ENCODE measurements at regions not wholly inside any gene's neighbourhood (a gene's known extent, or its start where the extent isn't known, plus 50 kb on each side); places are given as distances from the start of the nearest gene placed in this dataset.

DNA sequence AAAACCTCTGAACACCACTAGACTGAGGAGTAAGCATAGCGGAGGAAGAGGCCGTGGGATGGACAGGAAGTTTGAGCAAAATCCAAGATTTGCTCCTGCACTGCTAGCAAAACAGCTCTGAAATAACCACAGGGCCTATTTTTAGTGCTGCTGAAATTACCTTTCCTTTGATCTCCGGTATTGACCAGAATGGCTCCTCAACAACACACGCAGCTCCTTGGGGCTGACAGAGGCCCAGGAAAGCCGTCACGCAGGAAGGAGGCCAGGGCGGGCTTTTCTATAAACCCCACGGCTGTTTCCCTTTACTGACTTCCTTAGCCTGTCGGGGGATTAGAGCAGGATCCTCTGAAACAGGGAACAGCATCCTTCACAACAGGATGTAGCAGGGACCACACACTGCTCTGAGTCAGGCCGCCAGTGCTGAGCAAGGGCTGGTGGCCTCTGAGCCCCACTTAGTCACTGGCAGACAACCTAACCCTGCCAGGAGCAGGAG, 80.8 kb upstream of the LCLAT1 start:
- Histone ChIP-seq H3K4me2 (ENCODE audit: low read length) (no peak overlapping the region), H3K4me3 (ENCODE audit: low read length) (no peak overlapping the region), H3K4me1 (ENCODE audit: low read length) (peaks cover 5% of the 10 kb centered on the region), H3K27me3 (ENCODE audit: low read depth, low read length) (peaks cover 38% of the 10 kb centered on the region), H3K36me3 (replicated peaks; ENCODE audit: low read depth, low read length) (no peaks in the 10 kb centered on the region), H3K27ac (ENCODE audit: low read length) (no peak overlapping the region), H3K9ac (ENCODE audit: low read length) (no peak overlapping the region), H4K20me1 (ENCODE audit: insufficient read depth, low read length) (no peaks in the 10 kb centered on the region), H3K79me2 (ENCODE audit: low read length) (no peaks in the 10 kb centered on the region), H2AFZ (ENCODE audit: low read depth, low read length) (no peak overlapping the region), H3K9me3 (ENCODE audit: insufficient read depth, low read length) (no peaks in the 10 kb centered on the region)
- TF ChIP-seq, protein P1, sequence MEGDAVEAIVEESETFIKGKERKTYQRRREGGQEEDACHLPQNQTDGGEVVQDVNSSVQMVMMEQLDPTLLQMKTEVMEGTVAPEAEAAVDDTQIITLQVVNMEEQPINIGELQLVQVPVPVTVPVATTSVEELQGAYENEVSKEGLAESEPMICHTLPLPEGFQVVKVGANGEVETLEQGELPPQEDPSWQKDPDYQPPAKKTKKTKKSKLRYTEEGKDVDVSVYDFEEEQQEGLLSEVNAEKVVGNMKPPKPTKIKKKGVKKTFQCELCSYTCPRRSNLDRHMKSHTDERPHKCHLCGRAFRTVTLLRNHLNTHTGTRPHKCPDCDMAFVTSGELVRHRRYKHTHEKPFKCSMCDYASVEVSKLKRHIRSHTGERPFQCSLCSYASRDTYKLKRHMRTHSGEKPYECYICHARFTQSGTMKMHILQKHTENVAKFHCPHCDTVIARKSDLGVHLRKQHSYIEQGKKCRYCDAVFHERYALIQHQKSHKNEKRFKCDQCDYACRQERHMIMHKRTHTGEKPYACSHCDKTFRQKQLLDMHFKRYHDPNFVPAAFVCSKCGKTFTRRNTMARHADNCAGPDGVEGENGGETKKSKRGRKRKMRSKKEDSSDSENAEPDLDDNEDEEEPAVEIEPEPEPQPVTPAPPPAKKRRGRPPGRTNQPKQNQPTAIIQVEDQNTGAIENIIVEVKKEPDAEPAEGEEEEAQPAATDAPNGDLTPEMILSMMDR (IDR thresholded peaks at IDR 0.05; ENCODE audit: low read depth, low read length) = no peak
- TF ChIP-seq EZH2phosphoT487 (IDR thresholded peaks at IDR 0.05; ENCODE audit: low read depth) = no peak

DNA sequence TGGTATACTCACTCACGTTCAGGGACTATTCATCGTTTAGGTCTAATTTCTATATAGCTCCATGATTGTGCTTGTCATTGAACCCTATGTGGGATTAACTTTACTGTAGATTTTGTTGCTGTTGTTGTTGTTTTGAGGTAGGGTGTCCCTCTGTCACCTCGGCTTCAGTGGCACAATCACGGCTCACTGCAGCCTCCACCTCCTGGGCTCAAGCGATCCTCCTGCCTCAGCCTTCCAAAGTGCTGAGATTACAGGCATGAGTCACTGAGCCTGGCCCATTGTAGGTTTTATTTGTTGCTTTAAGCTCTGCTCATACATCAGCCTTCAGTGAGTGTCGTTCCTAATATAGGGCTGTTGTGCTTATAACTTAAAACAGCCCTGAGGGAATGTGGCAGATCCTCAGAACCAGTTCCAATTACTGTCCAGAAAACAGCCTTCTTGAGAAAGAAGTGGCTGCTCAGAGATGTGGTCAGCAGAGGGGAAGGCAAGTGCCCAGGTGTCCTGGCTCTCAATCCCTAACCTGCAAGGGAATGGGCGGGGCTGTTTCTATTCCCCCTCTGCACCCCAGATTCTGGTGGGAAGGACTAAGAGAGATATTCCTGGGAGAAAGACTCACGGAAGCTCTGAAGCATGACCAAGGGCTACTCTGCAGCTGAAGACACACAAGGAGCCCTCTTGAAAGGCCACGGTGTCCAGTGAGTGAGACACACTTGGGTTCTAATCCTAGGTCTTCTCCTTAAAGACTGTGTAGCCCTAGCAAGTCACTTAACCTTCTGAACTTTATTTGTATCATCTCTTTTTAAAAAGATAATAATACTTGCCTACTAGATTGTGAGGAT, 79.6 kb upstream of the LCLAT1 start:
- no peak overlapping the region for H3K4me3 ChIP-seq (ENCODE audit: low read length)
- peaks cover 13% of the 10 kb centered on the region for H3K4me1 ChIP-seq (ENCODE audit: low read length)
- peaks cover 29% of the 10 kb centered on the region for H3K27me3 ChIP-seq (ENCODE audit: low read depth, low read length)
- no peak overlapping the region for H2AFZ ChIP-seq (ENCODE audit: low read depth, low read length)
- H3K9me3 ChIP-seq (ENCODE audit: insufficient read depth, low read length) = no peaks in the 10 kb centered on the region
- no peak for TF ChIP-seq EZH2phosphoT487 (IDR thresholded peaks at IDR 0.05; ENCODE audit: low read depth)
- TF ChIP-seq, protein P1 (IDR thresholded peaks at IDR 0.05; ENCODE audit: low read depth, low read length) = no peak
- H3K36me3 ChIP-seq (replicated peaks; ENCODE audit: low read depth, low read length) = no peaks in the 10 kb centered on the region
- H3K4me2 ChIP-seq (ENCODE audit: low read length) = no peak overlapping the region
- no peak overlapping the region for H3K9ac ChIP-seq (ENCODE audit: low read length)
- no peaks in the 10 kb centered on the region for H3K79me2 ChIP-seq (ENCODE audit: low read length)
- no peaks in the 10 kb centered on the region for H4K20me1 ChIP-seq (ENCODE audit: insufficient read depth, low read length)
- H3K27ac ChIP-seq (ENCODE audit: low read length) = no peak overlapping the region

DNA sequence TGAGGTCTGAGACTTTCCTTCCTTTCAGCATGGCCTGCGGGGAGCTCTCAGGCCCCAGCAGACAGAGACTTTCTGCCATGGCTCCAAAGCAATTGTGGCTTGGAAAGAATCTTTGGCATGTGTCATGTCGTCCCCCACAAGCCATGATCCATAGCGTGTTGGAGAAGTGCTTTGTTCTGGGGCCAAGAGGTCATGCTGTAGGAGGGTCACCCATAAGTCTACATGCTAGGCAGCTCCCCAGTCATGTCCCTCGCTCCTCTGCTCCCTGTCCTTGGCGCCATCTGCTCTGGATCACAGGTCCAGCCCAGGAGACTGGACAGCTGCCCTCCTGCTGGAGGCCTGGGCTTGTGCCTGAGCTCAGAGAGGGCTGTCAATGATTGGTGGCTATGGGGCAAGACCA, 78.8 kb upstream of the LCLAT1 start:
- H3K36me3 ChIP-seq (replicated peaks; ENCODE audit: low read depth, low read length) = no peaks in the 10 kb centered on the region
- H3K9ac ChIP-seq (ENCODE audit: low read length) = no peak overlapping the region
- H3K27me3 ChIP-seq (ENCODE audit: low read depth, low read length) = peaks cover 21% of the 10 kb centered on the region
- H3K4me2 ChIP-seq (ENCODE audit: low read length) = no peak overlapping the region
- no peaks in the 10 kb centered on the region for H4K20me1 ChIP-seq (ENCODE audit: insufficient read depth, low read length)
- H2AFZ ChIP-seq (ENCODE audit: low read depth, low read length) = no peak overlapping the region
- H3K4me1 ChIP-seq (ENCODE audit: low read length) = peaks cover 13% of the 10 kb centered on the region
- no peak overlapping the region for H3K27ac ChIP-seq (ENCODE audit: low read length)
- H3K79me2 ChIP-seq (ENCODE audit: low read length) = no peaks in the 10 kb centered on the region
- no peak overlapping the region for H3K4me3 ChIP-seq (ENCODE audit: low read length)
- TF ChIP-seq, protein P1 (IDR thresholded peaks at IDR 0.05; ENCODE audit: low read depth, low read length) = no peak
- TF ChIP-seq EZH2phosphoT487 (IDR thresholded peaks at IDR 0.05; ENCODE audit: low read depth) = no peak
- no peaks in the 10 kb centered on the region for H3K9me3 ChIP-seq (ENCODE audit: insufficient read depth, low read length)

DNA sequence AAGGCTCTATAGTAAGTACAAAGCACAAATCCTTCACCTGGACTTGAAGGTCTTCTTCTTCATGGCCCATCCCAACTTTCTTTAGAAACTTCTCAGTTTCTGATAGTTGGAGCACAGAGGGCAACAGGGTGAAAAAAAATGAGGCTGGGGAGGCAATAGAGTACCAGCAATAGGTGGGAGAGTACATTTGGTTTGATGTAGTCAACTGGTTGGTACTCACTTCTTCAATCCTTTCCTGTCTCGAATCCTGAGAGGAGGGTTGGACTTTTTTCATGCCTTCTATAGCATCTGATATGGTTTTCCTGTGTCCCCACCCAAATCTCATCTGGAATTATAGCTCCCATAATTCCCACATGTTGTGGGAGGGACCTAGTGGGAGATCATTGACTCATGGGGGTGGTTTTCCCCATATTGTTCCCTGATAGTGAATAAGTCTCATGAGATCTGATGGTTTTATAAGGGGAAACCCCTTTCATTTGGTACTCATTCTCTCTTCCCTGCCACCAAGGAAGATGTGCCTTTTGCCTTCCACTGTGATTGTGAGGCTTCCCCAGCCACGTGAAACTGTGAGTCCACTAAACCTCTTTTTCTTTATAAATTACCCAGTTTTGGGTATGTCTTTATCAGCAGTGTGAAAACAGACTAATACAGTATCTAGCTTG, 75.9 kb upstream of the LCLAT1 start:
- Histone ChIP-seq H3K36me3 (replicated peaks; ENCODE audit: low read depth, low read length) (no peaks in the 10 kb centered on the region), H3K27ac (ENCODE audit: low read length) (no peak overlapping the region), H3K79me2 (ENCODE audit: low read length) (no peaks in the 10 kb centered on the region), H3K27me3 (ENCODE audit: low read depth, low read length) (peaks cover 16% of the 10 kb centered on the region), H3K9me3 (ENCODE audit: insufficient read depth, low read length) (no peaks in the 10 kb centered on the region), H4K20me1 (ENCODE audit: insufficient read depth, low read length) (no peaks in the 10 kb centered on the region), H3K4me3 (ENCODE audit: low read length) (no peak overlapping the region), H2AFZ (ENCODE audit: low read depth, low read length) (no peak overlapping the region), H3K9ac (ENCODE audit: low read length) (no peak overlapping the region), H3K4me2 (ENCODE audit: low read length) (peak overlapping the region; percentile 21; the same call in 1 of the 2 replicates), H3K4me1 (ENCODE audit: low read length) (peaks cover 13% of the 10 kb centered on the region)
- TF ChIP-seq EZH2phosphoT487 (IDR thresholded peaks at IDR 0.05; ENCODE audit: low read depth) = no peak
- TF ChIP-seq, protein P1 (IDR thresholded peaks at IDR 0.05; ENCODE audit: low read depth, low read length) = no peak
